ENCODE measurements at regions not wholly inside any gene's neighbourhood (a gene's known extent, or its start where the extent isn't known, plus 50 kb on each side); places are given as distances from the start of the nearest gene placed in this dataset.

DNA sequence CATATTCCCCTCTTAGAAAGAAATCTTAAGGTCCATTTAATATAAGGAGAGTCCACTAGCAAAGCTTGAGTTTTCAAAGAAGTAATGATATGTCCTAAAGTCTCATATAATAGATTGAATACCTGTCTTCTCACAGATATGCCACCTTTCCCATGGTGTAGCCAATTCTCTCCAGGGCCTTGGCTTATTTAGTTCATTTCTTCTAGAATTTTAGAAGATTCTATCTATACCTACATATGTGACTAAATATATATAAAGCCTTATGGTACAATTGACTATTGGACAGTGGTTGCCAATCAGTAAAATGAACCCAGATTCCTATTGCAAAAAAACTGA is 370.7 kb upstream of the MAF start:
- no TSS peak for BruUV-seq (replicated peaks)
- Histone ChIP-seq H3K9me3 (replicated peaks; ENCODE audit: control insufficient read depth, insufficient read depth, low read length) (no peaks in the 10 kb centered on the region), H3K27ac (ENCODE audit: insufficient read depth, low read depth, low read length) (no peak overlapping the region), H3K79me2 (ENCODE audit: control insufficient read depth, insufficient read depth, low read length) (no peaks in the 10 kb centered on the region), H3K27me3 (ENCODE audit: control insufficient read depth in 2 of 2, insufficient read depth in 2 of 2, low read length in 2 of 2) (no peaks in the 10 kb centered on the region), H3K9me1 (replicated peaks; ENCODE audit: control insufficient read depth, extremely low read depth, insufficient read depth, low read length) (no peaks in the 10 kb centered on the region), H3K4me3 (replicated peaks in 1 of 3; ENCODE audit: insufficient read depth in 1 of 3, low read depth in 1 of 3, low read length in 3 of 3) (no peak overlapping the region), H3K4me1 (ENCODE audit: control insufficient read depth, extremely low read depth, insufficient read depth, low read length) (no peaks in the 10 kb centered on the region), H4K20me1 (replicated peaks; ENCODE audit: control insufficient read depth, extremely low read depth, insufficient read depth, low read length) (no peaks in the 10 kb centered on the region), H3K4me2 (ENCODE audit: insufficient read depth, low read length) (no peak overlapping the region), H3K36me3 (ENCODE audit: control insufficient read depth in 2 of 2, extremely low read depth in 1 of 2, insufficient read depth in 2 of 2, low read length in 2 of 2) (no peaks in the 10 kb centered on the region), H3K9ac (replicated peaks; ENCODE audit: extremely low read depth, insufficient read depth, low read length) (no peak overlapping the region), H2AFZ (ENCODE audit: low read depth, low read length) (no peak overlapping the region)
- dilution Hi-C loops (cut with MboI; ENCODE audit: extremely low pct_ligation_motif_present, low sequenced_read_pairs): no loop called here
- TF ChIP-seq MAX (IDR thresholded peaks at IDR 0.05; ENCODE audit: insufficient read depth, insufficient read length) (no peak), POLR2A (IDR thresholded peaks at IDR 0.05; ENCODE audit: low read depth, low read length) (no peak), EZH2 (IDR thresholded peaks at IDR 0.05; ENCODE audit: borderline replicate concordance, low read depth, low read length, severe bottlenecking) (no peak), POLR2AphosphoS5 (IDR thresholded peaks at IDR 0.05; ENCODE audit: insufficient read depth, low read depth, low read length) (no peak), JUN (IDR thresholded peaks at IDR 0.05; ENCODE audit: borderline replicate concordance, insufficient read depth, insufficient read length, low read depth) (no peak), MYC (IDR thresholded peaks at IDR 0.05; ENCODE audit: low read depth, low read length) (no peak), FOS (IDR thresholded peaks at IDR 0.05; ENCODE audit: borderline replicate concordance, insufficient read depth, low read length) (no peak), GATA2 (IDR thresholded peaks at IDR 0.05; ENCODE audit: insufficient read depth, insufficient read length, low read depth, low read length) (no peak)
- TF ChIP-seq, protein P1, sequence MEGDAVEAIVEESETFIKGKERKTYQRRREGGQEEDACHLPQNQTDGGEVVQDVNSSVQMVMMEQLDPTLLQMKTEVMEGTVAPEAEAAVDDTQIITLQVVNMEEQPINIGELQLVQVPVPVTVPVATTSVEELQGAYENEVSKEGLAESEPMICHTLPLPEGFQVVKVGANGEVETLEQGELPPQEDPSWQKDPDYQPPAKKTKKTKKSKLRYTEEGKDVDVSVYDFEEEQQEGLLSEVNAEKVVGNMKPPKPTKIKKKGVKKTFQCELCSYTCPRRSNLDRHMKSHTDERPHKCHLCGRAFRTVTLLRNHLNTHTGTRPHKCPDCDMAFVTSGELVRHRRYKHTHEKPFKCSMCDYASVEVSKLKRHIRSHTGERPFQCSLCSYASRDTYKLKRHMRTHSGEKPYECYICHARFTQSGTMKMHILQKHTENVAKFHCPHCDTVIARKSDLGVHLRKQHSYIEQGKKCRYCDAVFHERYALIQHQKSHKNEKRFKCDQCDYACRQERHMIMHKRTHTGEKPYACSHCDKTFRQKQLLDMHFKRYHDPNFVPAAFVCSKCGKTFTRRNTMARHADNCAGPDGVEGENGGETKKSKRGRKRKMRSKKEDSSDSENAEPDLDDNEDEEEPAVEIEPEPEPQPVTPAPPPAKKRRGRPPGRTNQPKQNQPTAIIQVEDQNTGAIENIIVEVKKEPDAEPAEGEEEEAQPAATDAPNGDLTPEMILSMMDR (IDR thresholded peaks at IDR 0.05; ENCODE audit: extremely low read depth in 1 of 2, insufficient read depth in 1 of 2, low read depth in 1 of 2, low read length in 2 of 2): no peak
- intact Hi-C loops (cut with micrococcal nuclease): no loop called here
- ChIA-PET CTCF (interaction anchor here (1.4 kb wide), 1 partner anchor 369 kb away, joined by 3 read pairs; no protein-coding TSS in a partner anchor), POLR2A (no interaction called here)
- DNase-seq (ENCODE audit: low read depth, low spot score) (no peak), FAIRE-seq (no peak)

All from endothelial cell of umbilical vein (primary cell).